ENCODE measurements at regions not wholly inside any gene's neighbourhood (a gene's known extent, or its start where the extent isn't known, plus 50 kb on each side); places are given as distances from the start of the nearest gene placed in this dataset.

DNA sequence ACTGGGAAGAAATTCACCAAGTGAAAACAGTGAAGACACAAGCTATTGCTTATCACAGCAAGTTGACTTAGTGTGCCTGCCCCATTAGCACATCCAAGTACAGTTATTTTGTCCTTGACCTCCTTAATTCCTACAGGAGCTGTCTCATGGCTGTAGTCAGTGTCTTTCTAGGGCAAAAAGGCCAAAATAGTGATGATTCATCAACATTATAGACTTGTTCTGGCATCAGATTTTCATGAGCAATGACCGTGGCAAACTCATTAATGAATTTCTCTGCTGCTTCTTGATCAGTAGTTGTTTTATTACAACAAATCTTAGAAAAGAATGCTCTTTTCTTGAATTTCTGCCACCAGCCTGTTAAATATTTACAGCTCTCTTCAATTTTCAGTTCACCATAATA is 1169.3 kb upstream of the DDX18 start:
- DNase-seq (ENCODE audit: low read depth): no peak

DNA sequence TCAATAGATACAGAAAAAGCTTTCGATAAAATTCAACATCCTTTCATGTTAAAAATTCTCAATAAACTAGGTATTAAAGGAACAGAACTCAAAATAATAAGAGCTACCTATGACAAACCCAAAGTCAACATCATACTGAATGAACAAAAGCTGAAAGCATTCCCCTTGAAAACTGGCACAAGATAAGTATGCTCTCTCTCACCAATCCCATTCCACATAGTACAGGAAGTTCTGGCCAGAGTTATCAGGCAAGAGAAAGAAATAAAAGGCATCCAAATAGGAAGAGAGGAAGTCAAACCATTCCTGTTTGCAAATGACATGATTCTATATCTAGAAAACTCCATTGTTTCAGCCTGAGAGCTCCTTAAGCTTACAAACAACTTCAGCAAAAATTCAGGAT is 1145.8 kb upstream of the DDX18 start:
- no peak for DNase-seq (ENCODE audit: low read depth)

DNA sequence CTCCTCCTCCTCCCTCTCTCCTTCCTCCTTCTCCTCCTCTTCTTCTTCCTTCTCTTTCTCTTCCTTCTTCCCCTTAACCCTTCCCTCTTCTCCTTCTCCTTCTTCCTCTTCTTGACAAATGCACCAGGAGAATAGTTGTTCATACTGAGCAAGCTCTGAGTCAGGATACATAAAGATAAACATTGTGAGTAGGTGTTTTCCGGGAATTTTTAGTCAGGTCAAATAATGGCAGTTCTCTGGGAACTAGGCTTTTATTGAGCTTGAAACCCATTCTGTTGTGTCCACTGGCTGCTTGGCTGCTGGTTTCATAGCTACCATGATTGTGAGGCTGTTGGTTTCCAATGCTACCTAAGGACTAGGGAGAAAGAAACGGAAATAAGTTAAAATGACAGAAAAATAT is 1144.7 kb upstream of the DDX18 start:
- no peak for DNase-seq (ENCODE audit: low read depth)

DNA sequence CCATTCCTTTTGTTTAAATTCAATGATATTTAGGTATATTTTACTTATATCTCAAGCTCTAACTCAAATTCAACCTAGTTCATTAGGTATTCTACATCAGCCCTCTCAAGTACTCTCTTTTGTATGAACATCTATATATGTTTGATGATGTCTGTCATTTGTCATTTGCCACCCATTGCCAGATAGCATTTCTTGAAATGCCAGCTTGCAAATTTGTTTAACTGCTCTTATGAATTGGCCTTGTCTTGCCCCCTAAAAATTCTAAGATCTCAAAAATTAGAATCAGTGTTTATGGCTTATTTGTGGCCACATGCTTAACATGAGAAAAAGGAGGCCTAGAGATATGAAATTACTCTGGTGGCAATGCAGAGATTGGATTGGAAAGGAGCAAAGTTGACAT is 1140.3 kb upstream of the DDX18 start:
- no peak for DNase-seq (ENCODE audit: low read depth)

DNA sequence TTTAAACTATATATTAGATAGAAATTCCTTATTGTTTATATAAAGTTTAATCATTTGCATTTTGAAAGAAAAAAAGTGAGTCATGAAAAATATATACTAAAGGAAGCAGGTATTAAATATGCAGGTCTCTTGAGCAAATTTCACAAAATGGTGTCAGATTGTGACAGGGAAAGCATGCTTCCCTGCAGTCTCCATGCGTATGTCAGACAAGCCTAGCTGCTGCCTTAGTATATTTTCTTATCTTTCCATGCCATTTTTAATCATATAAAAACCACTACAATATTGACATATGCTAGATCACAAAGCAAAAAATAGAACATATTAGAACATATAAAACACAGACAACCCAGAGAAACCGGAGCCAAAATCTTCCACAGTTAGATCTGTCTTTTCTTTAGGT is 1137.7 kb upstream of the DDX18 start:
- DNase-seq (ENCODE audit: low read depth): no peak

DNA sequence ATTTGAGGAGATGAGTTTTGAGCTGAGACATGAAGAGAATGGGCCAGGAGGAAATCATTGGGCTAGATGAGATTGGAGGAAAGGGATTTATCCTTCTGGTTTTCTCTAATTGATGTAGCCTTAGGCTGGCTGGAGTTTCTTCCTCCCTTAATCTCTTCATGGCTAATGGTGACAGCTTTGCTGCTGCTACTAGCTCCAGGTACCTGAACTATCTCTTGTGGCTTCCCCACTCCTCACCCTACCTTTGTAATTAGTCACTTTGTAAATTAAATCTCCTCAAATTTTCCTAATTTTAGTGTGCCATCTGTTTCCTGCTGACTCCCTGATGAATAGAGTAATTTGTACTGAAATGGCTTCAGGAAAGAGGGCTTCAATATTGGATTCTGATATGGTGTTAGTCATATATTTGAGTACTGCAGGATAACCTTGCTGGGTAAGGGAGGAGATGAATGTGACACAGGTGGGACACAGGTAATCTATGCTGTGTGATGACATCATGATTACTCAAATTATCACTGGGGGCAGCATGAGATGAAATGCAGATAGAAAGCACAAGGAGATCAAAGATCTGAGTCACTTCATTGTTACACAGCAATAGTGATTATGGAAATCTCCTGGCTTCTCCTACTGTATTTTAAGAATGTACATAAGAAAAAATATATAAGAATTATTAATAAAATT is 1134.1 kb upstream of the DDX18 start:
- no peak for DNase-seq (ENCODE audit: low read depth)

DNA sequence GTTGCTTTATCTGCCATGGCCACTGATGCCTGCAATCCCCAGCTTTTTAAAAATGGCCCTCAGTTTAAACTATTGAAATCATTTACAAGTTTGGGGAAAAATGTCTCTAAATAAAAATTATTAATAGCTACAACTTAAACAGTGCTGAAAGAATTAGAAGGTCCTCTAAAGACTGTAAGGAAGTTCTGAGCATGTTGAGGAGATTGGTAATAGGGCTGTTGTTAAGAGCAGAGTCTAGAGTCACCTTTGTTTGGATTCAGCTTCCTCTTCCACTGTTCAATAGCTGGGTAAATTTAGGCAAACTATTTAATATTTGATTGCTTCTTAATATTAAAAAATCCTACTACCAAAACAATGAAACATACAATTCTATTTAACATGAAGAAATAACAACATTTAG is 1127.1 kb upstream of the DDX18 start:
- DNase-seq (ENCODE audit: low read depth): no peak

DNA sequence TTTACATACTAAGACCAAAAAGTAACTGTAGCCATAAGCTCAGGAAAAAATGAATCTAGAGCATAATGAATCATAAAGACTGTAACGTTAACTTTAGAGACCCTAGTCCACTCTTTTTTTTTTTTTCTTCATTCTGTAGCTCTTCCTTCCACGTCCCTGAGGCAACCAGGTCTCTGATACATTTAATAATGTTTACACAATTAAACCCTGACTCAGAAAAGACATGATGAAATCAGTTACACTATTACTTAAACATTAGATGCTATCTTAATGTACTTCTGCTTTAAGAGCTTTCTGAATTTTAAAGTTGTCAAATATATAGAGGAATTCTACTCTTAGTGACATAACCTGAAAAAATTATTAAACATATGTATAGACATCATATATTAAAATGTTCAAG is 1121.5 kb upstream of the DDX18 start:
- no peak for DNase-seq (ENCODE audit: low read depth)

DNA sequence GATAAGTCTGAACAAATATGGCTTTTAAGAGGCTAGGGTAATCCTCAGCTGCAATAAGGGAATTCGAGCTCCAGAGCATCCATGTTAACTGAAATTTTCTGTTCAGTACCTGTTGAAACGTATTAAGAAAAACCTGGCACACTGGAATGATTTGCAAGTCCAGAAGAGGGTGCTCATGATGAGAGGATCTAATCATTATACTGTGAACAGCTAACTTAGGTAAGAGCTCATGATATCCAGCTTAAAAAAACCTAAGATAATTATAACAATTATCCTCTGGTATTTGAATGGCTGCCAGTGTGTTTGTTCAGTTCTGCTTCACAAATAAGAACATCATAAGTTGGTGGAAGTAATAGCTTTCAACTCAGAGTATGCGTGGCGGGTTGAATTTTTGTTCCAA is 1118.3 kb upstream of the DDX18 start:
- no peak for DNase-seq (ENCODE audit: low read depth)

DNA sequence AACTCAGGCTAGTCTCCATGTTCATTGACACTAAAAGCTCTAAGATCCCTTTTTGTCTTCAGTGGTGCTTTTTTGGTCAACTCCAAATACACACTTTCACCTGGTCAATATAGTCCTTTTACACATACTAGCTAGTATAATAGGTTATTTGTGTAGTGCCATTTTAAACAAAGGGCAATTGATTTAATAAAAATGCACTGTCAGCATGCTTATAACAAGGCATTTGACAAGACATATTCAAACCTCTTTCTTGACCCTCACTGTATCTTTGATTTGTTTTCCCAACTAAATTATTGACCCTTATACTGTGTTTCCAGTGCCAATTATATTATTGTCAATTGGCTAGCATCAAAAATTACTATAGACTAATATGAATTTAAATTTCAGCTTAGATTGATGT is 1117.6 kb upstream of the DDX18 start:
- no peak for DNase-seq (ENCODE audit: low read depth)

DNA sequence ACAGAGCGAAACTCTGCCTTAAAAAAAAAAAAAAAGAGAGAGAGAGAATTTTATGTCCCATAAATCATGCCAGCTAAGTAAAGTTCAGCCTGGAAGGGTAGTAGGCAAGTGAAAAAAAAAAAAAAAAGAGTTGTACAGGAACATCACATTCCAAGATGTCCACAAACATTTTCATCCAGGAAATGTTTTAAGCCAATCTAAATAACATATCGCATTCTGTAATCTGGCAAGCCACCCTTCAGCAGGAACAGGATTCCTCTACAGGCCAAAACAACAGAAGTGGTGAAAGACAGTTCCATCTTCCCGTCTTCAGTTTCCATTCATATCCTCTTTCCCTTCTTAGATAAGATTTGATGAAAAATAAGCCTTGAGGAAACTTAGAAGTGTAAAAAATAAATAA is 1108.1 kb upstream of the DDX18 start:
- DNase-seq (ENCODE audit: low read depth): no peak

DNA sequence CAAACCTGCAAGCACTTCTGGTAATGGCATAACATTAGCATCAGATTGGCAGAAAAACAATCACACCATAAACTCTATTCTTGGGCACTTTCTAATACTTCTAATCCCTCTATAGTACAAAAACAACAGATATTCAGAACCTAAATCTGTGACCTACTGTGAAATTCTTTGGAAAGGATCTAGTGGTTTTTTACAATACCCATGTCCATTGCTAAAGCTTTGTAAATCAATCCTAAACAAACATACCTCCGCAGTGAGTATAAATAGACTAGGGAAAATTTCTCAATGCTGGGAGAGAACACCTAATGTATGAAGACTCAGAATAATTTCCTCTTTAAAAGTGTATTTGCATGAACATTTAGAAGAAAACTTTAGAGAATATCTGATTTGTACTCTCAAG is 1098.5 kb upstream of the DDX18 start:
- DNase-seq (ENCODE audit: low read depth): no peak

DNA sequence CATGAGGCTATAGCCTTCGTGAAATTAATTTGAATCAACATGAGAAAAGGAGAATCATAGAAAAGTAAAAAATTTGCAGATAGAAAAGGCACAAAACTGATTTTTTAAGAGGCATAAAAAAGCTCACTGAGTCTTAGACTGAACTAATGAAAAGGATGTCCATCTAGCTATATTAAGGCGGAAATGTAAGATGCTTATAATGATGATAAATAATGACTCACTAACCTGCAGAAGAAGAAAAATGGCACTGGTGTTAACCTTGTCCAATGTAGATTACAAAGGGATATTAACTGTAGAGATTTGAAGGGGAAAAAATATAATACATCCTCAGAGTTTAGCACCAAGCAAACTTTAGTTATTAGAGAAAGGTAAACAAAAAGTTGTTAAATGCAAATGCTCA is 1098.0 kb upstream of the DDX18 start:
- no peak for DNase-seq (ENCODE audit: low read depth)

DNA sequence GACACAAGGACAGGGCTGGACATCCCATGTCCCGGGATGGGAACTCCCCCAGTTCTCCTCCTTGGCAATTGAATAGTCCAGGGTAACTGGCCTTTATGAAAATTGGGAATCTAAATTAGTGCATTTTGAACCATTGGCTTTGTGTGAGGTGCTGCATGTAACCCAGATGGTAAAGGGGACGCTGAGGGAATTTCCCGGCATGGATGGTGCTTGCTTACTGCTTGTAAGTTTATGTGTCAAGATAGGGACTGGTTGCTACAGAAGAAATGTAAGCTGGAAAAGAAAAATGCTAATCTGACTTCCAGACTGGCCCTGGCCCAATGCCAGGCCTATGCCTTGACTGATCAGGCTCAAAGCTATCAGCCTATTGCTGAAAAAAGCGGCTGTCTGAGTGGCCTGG is 1096.7 kb upstream of the DDX18 start:
- DNase-seq (ENCODE audit: low read depth): no peak

DNA sequence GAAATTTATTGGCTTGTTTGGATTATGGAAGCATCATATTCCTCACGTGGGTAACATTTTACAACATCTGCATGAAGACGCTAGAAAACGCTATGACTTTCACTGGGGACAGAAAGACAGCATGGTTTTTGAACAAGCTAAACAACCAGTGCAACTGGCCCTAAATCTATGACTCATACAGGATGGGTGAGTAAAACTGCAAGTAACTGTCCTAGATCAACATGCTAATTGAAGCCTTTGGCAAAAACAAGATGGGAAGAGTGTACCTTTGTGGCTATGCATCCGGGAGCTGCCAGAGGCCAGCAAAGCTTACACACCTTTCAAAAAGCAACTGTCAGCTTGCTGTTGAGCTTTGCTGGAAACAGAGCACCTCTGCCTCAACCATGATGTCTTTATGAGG is 1096.0 kb upstream of the DDX18 start:
- DNase-seq (ENCODE audit: low read depth): no peak

DNA sequence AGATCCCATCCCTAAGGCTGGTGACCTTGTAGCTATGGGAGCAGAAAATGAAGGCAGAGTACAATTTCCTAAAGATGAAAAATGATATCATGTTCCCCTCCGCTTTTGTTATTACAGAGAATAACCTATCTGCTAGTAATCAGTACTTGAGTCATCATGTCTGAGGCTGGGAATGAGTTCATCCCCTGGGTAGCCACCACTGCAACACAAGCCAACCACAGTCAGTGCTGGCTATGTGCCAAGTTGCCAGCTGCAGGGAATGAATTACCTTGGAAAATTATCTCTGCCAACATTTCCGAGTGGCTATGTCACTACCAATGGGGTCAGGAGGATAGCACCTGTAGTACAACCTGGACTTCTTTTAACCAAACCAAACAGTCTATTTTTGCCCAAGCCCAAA is 1094.7 kb upstream of the DDX18 start:
- DNase-seq (ENCODE audit: low read depth): peak; percentile 31

DNA sequence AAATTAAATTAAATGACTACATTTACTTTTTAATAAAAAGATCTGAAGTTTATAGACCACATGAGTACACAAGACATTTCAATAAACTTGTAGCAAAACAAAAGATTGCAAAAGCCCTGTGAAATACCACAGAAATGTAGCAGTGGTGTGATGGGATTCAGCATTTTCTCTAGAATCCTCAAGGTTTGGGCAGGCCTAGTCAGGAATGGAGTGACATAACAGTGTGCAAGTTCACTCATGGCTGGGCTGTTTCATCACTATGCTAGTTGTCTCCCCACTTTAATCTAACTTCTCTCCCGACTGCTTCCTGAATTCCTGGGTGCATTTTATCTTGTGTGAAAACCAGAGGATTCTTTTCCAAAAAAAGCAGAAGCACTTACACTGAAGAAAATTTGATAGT is 1089.9 kb upstream of the DDX18 start:
- DNase-seq (ENCODE audit: low read depth): no peak

DNA sequence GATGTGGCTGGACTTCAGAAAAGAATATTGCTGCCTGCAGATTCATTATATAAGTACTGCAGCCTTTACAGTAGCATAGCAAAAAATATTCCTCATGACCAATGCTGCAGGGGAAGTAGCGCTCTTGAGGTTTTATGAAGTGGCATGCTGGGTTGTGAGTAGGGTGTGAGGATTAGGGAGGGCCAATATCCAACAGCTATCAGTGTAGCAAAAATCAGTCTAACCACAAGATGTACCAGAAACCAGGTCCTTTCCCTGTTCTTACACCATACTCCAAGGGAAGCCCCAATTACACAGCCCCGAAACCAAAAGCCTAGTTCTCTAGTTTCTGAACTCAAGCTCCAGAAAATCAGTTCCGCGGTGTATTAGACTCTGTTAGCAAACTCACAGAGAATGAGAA is 1082.2 kb upstream of the DDX18 start:
- DNase-seq (ENCODE audit: low read depth): no peak

DNA sequence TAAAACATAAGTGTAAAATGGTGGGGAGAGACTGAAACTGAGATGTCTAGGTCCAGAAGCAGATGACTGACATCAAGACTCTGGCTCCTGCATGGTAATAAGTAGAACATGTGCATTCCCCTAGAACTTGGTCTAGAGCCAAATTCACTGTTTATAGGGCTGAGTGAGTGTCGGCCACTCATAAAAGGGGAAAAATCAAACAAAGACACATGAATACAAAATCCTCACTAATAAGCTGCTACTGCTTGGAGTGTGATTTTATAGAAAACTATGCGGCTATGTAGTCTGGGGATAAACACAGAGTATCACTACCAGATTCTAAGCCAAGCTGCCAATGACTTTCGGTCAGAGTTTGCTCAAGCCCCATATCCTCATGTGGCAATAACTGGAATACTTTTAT is 1080.8 kb upstream of the DDX18 start:
- no peak for DNase-seq (ENCODE audit: low read depth)

DNA sequence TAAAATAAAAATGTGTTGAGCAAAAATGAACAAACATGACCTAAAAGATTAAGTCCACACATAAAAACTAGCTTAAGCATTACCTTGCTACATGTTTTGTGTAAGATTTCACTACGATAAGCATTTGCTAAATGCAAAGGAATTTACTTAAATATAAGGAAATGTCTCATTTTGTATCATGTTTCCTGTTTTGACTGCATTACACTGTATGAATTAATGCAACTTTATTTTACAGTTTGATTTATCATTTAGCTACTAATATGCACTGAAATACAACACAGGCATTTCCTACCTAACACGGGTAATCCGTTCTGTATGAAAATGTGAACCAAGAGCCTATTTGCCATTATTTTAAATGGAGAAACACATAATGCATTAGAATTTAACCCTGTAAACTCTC is 1076.5 kb upstream of the DDX18 start:
- DNase-seq (ENCODE audit: low read depth): no peak

DNA sequence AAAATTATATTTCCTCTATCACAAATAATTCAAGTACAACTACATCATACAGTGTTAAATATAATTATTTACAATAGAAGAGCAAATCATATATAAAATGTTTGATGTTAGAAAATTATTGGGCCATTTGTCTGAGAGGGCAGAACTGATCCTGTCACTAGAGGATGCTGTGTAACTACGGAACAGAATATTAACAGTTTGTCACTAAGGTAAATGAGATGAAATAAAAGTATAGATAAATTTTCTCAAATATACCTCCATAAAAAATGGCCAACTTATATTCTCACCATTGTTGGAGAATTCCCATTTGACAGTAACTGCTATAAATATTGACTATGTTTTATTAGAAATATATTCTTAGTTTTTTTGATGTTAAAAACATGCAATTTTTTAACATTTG is 1067.4 kb upstream of the DDX18 start:
- no peak for DNase-seq (ENCODE audit: low read depth)

DNA sequence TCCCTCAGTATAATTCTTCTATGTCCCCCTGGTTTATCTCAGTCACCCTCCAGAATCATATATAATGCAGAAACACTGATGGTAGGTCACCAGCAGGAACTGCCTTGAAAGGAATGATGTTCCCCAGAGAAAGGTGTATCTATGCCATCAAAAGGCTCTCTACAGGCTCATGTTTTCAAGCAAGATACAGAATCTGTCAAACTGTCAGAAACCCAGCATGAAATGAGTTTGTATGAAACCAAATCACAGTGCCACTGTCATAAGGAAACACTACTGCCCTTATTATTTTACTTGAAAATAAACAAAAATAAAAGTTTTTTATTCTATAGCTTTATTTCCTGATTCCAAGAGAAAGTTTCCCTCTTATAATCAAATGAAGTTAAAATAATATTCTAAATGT is 1064.5 kb upstream of the DDX18 start:
- no peak for DNase-seq (ENCODE audit: low read depth)

DNA sequence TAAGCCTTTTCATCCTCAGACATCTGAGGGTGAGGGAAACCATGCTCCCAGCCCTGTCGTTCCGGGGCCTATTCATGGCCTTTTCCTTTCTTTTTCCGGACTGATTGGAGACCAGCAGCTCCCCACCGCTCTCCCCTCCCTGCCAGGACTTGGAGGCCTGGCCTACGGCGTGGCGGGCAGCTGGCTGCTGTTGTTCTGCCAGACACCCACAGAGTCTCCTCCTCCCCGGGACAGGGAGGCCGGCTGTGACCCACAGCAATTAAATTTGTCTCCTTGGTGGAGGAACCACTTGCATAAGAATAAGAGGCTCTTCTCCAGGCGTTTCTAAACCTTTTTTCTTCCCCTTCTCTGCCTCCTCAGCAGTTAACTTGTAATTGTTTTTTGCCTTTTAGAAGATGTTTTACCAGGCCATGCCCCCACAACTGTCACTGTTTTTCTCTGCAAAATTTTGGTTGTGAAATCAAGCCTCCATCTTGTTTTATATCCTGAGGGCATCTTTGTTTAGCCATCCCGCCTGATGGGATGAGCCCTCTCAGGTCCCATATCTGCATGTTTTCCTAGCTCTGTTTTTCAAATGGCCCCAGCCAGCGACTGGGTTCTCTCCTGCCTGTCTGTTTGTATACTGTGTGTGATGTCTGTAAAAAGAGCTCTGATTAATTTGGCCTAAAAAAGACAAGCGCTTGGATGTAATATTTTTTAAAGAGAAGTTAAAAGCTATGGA is 1060.0 kb upstream of the DDX18 start:
- DNase-seq (ENCODE audit: low read depth): no peak

DNA sequence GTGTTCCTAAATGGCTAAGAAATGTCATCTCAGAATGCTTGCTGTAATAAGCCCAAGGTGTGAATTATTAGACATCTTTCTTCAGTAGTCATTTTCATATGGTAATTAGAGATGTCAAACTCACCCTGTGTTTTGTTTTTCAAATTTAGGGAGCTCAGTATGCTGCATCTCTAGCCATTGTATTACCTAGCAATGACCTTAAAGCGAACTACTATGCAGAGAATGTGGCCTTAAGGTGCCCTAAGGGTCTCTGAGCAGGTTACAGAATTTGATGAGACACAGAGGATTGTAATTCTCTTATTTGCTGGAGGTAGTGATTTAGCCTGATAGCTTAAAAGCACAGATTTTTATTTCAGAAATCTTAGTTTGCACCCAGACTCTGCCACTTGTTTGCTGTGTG is 1052.6 kb upstream of the DDX18 start:
- DNase-seq (ENCODE audit: low read depth): no peak

Data from iris pigment epithelial cell (primary cell).